HEK293T (cell line): ENCODE measurements at regions not wholly inside any gene's neighbourhood (a gene's known extent, or its start where the extent isn't known, plus 50 kb on each side); places are given as distances from the start of the nearest gene placed in this dataset.

Source experiments
- CTCF ChIA-PET: fragments of 350-600 bp; formaldehyde crosslinking; extraction: SDS; loops from one replicate; lab custom pipeline; 2021; ENCODE audit warnings: antibody characterized with exemption, inconsistent platforms; lab: Yijun Ruan, JAX
- POLR2A ChIA-PET: fragments of 350-600 bp; formaldehyde crosslinking; extraction: SDS; loops from one replicate; lab custom pipeline; 2020; ENCODE audit warnings: antibody characterized with exemption, inconsistent platforms; lab: Yijun Ruan, JAX
- DNase-seq: peaks from one replicate; pipeline ENCODE4 v3.0.0; 2012; ENCODE audit warnings: mixed read lengths; ENCODE audit errors: extremely low spot score
- ARNT ChIP-seq: fragments of 450-650 bp; IDR thresholded peaks from 2 replicates; pipeline ENCODE4 v1.6.1; 2017; ENCODE audit warnings: mild to moderate bottlenecking
- BHLHE40 ChIP-seq: fragments of 450-650 bp; IDR thresholded peaks from 2 replicates; pipeline ENCODE4 v1.6.1; 2016; ENCODE audit warnings: mild to moderate bottlenecking, moderate library complexity, borderline replicate concordance
- CTBP1 ChIP-seq: fragments of 450-650 bp; IDR thresholded peaks from 2 replicates; pipeline ENCODE4 v1.6.1; 2016; ENCODE audit warnings: borderline replicate concordance
- ELF4 ChIP-seq: fragments of 450-650 bp; IDR thresholded peaks from 2 replicates; pipeline ENCODE4 v1.6.1; 2017; ENCODE audit warnings: antibody characterized with exemption
- FOXA1 ChIP-seq: fragments of 450-650 bp; IDR thresholded peaks from 2 replicates; pipeline ENCODE4 v1.6.1; 2016; ENCODE audit warnings: mild to moderate bottlenecking
- FOXK2 ChIP-seq: fragments of 450-650 bp; IDR thresholded peaks from 2 replicates; pipeline ENCODE4 v1.6.1; 2016; ENCODE audit warnings: mild to moderate bottlenecking
- FOXM1 ChIP-seq: fragments of 450-650 bp; IDR thresholded peaks from 2 replicates; pipeline ENCODE4 v1.6.1; 2017; ENCODE audit warnings: mild to moderate bottlenecking, borderline replicate concordance
- HDGF ChIP-seq: fragments of 450-650 bp; IDR thresholded peaks from 2 replicates; pipeline ENCODE4 v1.6.1; 2017; ENCODE audit warnings: antibody characterized with exemption, borderline replicate concordance
- L3MBTL2 ChIP-seq: fragments of 450-650 bp; conservative IDR thresholded peaks from 2 replicates; pipeline ENCODE4 v1.6.1; 2016; ENCODE audit warnings: mild to moderate bottlenecking
- LEF1 ChIP-seq: fragments of 450-650 bp; IDR thresholded peaks from 2 replicates; pipeline ENCODE4 v1.6.1; 2017; ENCODE audit warnings: mild to moderate bottlenecking, borderline replicate concordance
- NFRKB ChIP-seq: fragments of 450-650 bp; IDR thresholded peaks from 2 replicates; pipeline ENCODE4 v1.6.1; 2016; ENCODE audit warnings: mild to moderate bottlenecking, moderate library complexity
- SP1 ChIP-seq: fragments of 450-650 bp; IDR thresholded peaks from 2 replicates; pipeline ENCODE4 v1.6.1; 2017
- SUZ12 ChIP-seq: fragments of 450-650 bp; IDR thresholded peaks from 2 replicates; pipeline ENCODE4 v1.6.1; 2016; ENCODE audit warnings: mild to moderate bottlenecking
- TARDBP ChIP-seq: fragments of 450-650 bp; IDR thresholded peaks from 2 replicates; pipeline ENCODE4 v1.6.1; 2016
- ZNF384 ChIP-seq: fragments of 450-650 bp; IDR thresholded peaks from 2 replicates; pipeline ENCODE4 v1.6.1; 2016
- TF ChIP-seq, protein P1 (sequence below): fragments of 450-650 bp; IDR thresholded peaks from 2 replicates; pipeline ENCODE4 v1.6.1; 2016

DNA sequence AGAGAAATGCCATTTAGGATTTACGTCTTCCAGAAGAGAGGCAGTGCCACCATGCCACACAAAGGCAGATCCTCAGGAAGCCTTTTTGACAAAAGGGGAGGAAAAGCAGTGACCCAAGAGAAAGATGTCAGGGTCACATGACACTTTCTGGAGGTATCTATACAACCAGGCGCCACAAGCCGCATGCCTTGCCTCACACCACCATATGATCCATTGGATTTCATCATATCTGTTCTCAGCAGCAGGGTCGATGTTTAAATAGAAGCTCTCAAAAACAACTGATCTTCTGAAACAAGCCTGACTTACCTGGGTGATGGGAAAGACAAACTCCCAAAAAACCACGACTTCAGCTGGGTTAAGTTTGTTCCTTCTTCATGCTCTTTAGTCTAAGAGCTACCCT, 52.5 kb upstream of the UNC5B start:
- POLR2A ChIA-PET = no interaction called here
- DNase-seq = no peak
- CTCF ChIA-PET = no interaction called here
- no peak for TF ChIP-seq FOXM1
- TF ChIP-seq SUZ12 = no peak
- no peak for TF ChIP-seq ZNF384
- no peak for TF ChIP-seq L3MBTL2
- TF ChIP-seq TARDBP = no peak
- TF ChIP-seq, protein P1, sequence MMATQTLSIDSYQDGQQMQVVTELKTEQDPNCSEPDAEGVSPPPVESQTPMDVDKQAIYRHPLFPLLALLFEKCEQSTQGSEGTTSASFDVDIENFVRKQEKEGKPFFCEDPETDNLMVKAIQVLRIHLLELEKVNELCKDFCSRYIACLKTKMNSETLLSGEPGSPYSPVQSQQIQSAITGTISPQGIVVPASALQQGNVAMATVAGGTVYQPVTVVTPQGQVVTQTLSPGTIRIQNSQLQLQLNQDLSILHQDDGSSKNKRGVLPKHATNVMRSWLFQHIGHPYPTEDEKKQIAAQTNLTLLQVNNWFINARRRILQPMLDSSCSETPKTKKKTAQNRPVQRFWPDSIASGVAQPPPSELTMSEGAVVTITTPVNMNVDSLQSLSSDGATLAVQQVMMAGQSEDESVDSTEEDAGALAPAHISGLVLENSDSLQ = no peak
- no peak for TF ChIP-seq LEF1
- no peak for TF ChIP-seq FOXK2

DNA sequence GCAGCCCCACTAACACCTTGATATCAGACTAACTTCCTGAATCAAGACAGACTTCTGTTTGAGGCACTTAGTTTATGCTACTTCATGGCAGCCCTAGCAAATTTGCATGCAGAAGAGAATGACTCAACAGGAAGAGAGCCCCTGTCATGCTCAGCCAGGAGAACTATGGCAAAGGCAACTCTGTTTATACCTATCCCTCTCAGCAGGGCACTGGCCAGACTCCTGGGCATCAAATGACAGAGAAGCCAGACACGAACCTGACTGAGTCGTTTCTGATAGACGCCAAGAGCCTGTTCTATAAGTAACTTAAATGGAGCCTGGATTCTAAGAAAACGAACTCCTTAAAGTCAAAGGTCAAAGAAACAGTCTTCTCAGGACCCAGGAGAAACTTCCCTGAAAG, 50.9 kb upstream of the UNC5B start:
- CTCF ChIA-PET = interaction anchor here (0.7 kb wide), 1 partner anchor 110 kb away, joined by 3 read pairs; no protein-coding TSS in a partner anchor
- POLR2A ChIA-PET = no interaction called here
- TF ChIP-seq ARNT (no peak), FOXA1 (no peak), CTBP1 (no peak), ZNF384 (no peak), FOXK2 (no peak), NFRKB (no peak), FOXM1 (no peak), SUZ12 (no peak), BHLHE40 (no peak), ELF4 (no peak), LEF1 (no peak), SP1 (no peak), L3MBTL2 (no peak), TARDBP (no peak), HDGF (no peak)
- TF ChIP-seq, protein P1 = no peak
- DNase-seq = no peak
